K562 (cell line): ENCODE measurements at regions not wholly inside any gene's neighbourhood (a gene's known extent, or its start where the extent isn't known, plus 50 kb on each side); places are given as distances from the start of the nearest gene placed in this dataset.

Experiments used
- ATAC-seq: fragments of 200-7000 bp; cut with Tn5 transposase; 3 replicates; pipeline ENCODE4 v1.9.1; 2020; ENCODE audit warnings: moderate library complexity
- BruUV-seq: library from RNA; stranded (reverse); fragments of 400-500 nt; replicated peaks from 2 replicates; lab custom pipeline; 2021; lab: Mats Ljungman, UMichigan
- CTCF ChIA-PET: fragments of 300-600 bp; formaldehyde crosslinking; extraction: SDS; loops from one replicate; lab custom pipeline; 2021; ENCODE audit warnings: low intra/inter-chr PET ratio; lab: Yijun Ruan, JAX
- POLR2A ChIA-PET: fragments of 300-600, 350-650 bp; sonication (Branson Sonifier 250); formaldehyde crosslinking; extraction: SDS; loops from one replicate; lab custom pipeline; 2021; ENCODE audit warnings: antibody characterized with exemption, inconsistent platforms; lab: Yijun Ruan, JAX
- DNase-seq, 4 experiments: peaks; one replicate each; pipeline versions ENCODE4 v3.0.0 to v3.0.0-alpha.2; 2011 to 2018; ENCODE audit warnings: low spot score in 3 of 4, mixed read lengths in 3 of 4; ENCODE audit errors: extremely low read depth in 1 of 4
- FAIRE-seq: peaks from 2 replicates; lab custom pipeline; 2011; peaks lifted over from hg19 to GRCh38; lab: Jason Lieb, UNC
- H2AFZ ChIP-seq: 2 replicates; pipeline ENCODE4 v1.6.0; 2011; ENCODE audit warnings: low read depth, low read length, control low read depth, inconsistent platforms
- H3K27ac ChIP-seq: fragments of 200-600 bp; 3 replicates; pipeline ENCODE4 v1.8.0; 2011; ENCODE audit warnings: low read depth, mild to moderate bottlenecking, control low read depth, inconsistent platforms, low read length, moderate library complexity, mixed read lengths; ENCODE audit errors: extremely low read depth
- H3K27me3 ChIP-seq, 2 experiments: fragments of 300-600 bp in 1 of 2; 2 replicates in 1 of 2; 3 replicates in 1 of 2; pipeline versions ENCODE4 v1.6.0 to v1.8.0; 2011; ENCODE audit warnings: inconsistent platforms in 2 of 2, low read length in 2 of 2, mild to moderate bottlenecking in 1 of 2, mixed read lengths in 1 of 2, moderate library complexity in 1 of 2; ENCODE audit not compliant: control insufficient read depth in 2 of 2, insufficient read depth in 2 of 2
- H3K36me3 ChIP-seq: fragments of 300-600 bp; 3 replicates; pipeline ENCODE4 v1.8.0; 2011; ENCODE audit warnings: mild to moderate bottlenecking, low read length, inconsistent platforms; ENCODE audit not compliant: control insufficient read depth, insufficient read depth
- H3K4me1 ChIP-seq, 2 experiments: fragments of 200-600 bp in 1 of 2; replicated peaks in 1 of 2; 2 replicates in 1 of 2; 3 replicates in 1 of 2; pipeline versions ENCODE4 v1.5.1 to v1.8.0; 2011; ENCODE audit warnings: inconsistent platforms in 2 of 2, low read length in 2 of 2, mild to moderate bottlenecking in 1 of 2, mixed read lengths in 1 of 2, moderate library complexity in 1 of 2; ENCODE audit not compliant: control insufficient read depth in 2 of 2, insufficient read depth in 2 of 2
- H3K4me2 ChIP-seq: 2 replicates; pipeline ENCODE4 v1.6.1; 2011; ENCODE audit warnings: low read length, control low read depth, inconsistent platforms, mixed read lengths; ENCODE audit not compliant: insufficient read depth
- H3K4me3 ChIP-seq: fragments of 200-600 bp; sonication (generic), shearing (Covaris generic); 2 replicates; pipeline ENCODE4 v1.5.1; 2016; ENCODE audit warnings: control low read depth, inconsistent platforms
- H3K79me2 ChIP-seq: fragments of 200-600 bp; 3 replicates; pipeline ENCODE4 v1.8.0; 2011; ENCODE audit warnings: low read length, inconsistent platforms; ENCODE audit not compliant: control insufficient read depth, insufficient read depth
- H3K9ac ChIP-seq, 2 experiments: 2 replicates each; pipeline versions ENCODE4 v1.6.0 to v1.6.1; 2011; ENCODE audit warnings: low read depth in 2 of 2, low read length in 2 of 2, control low read depth in 1 of 2, inconsistent platforms in 1 of 2, mild to moderate bottlenecking in 1 of 2, mixed read lengths in 1 of 2; ENCODE audit not compliant: insufficient read depth in 1 of 2
- H3K9me1 ChIP-seq: one replicate; pipeline ENCODE4 v1.6.0; 2011; ENCODE audit warnings: inconsistent platforms, mild to moderate bottlenecking, low read length, moderate library complexity; ENCODE audit not compliant: control insufficient read depth, insufficient read depth
- H3K9me3 ChIP-seq: replicated peaks from 2 replicates; pipeline ENCODE4 v1.5.1; 2011; ENCODE audit warnings: low read depth, low read length, inconsistent platforms; ENCODE audit not compliant: control insufficient read depth, insufficient read depth
- H4K20me1 ChIP-seq: replicated peaks from 2 replicates; pipeline ENCODE4 v1.6.1; 2011; ENCODE audit warnings: low read length, inconsistent platforms, mixed read lengths; ENCODE audit not compliant: control insufficient read depth, insufficient read depth
- BMI1 ChIP-seq: fragments of 150-350 bp; IDR thresholded peaks from 2 replicates; pipeline ENCODE4 v1.6.1; 2014; ENCODE audit warnings: low read length
- CTBP1 ChIP-seq: fragments of 450-650 bp; IDR thresholded peaks from 2 replicates; pipeline ENCODE4 v1.6.1; 2016; ENCODE audit warnings: borderline replicate concordance
- EGR1 ChIP-seq: fragments of 450-650 bp; conservative IDR thresholded peaks from 2 replicates; pipeline ENCODE4 v1.6.1; 2017; ENCODE audit warnings: mild to moderate bottlenecking
- ESRRA ChIP-seq: fragments of 450-650 bp; IDR thresholded peaks from 2 replicates; pipeline ENCODE4 v1.6.1; 2014; ENCODE audit warnings: low read depth, mild to moderate bottlenecking, moderate library complexity, borderline replicate concordance
- NCOA1 ChIP-seq: fragments of 450-650 bp; IDR thresholded peaks from 2 replicates; pipeline ENCODE4 v1.6.1; 2016; ENCODE audit warnings: low read depth
- NUFIP1 ChIP-seq: fragments of 450-650 bp; IDR thresholded peaks from 2 replicates; pipeline ENCODE4 v1.6.1; 2018; ENCODE audit not compliant: partially characterized antibody
- PCBP1 ChIP-seq: fragments of 200-400 bp; formaldehyde crosslinking; IDR thresholded peaks from 2 replicates; pipeline ENCODE4 v1.6.1; 2018; ENCODE audit warnings: mild to moderate bottlenecking, low read depth, low read length; ENCODE audit not compliant: poor library complexity, severe bottlenecking
- RAD51 ChIP-seq: fragments of 450-650 bp; IDR thresholded peaks from 2 replicates; pipeline ENCODE4 v1.7.1; 2016; ENCODE audit warnings: low read depth, mild to moderate bottlenecking, borderline replicate concordance
- SP1 ChIP-seq: sonication (generic); formaldehyde crosslinking; IDR thresholded peaks from 2 replicates; pipeline ENCODE4 v1.8.1; 2022; ENCODE audit warnings: mild to moderate bottlenecking, missing genetic modification reagents
- TCF15 ChIP-seq: fragments of 250-450 bp; sonication (Bioruptor Pico); IDR thresholded peaks from 2 replicates; pipeline ENCODE4 v1.8.0; 2022; ENCODE audit warnings: moderate library complexity, mild to moderate bottlenecking, inconsistent platforms
- TRIM28 ChIP-seq: fragments of 450-650 bp; IDR thresholded peaks from 2 replicates; pipeline ENCODE4 v1.6.1; 2017
- ZBED1 ChIP-seq: IDR thresholded peaks from 2 replicates; pipeline ENCODE4 v1.6.1; 2014
- ZNF586 ChIP-seq: fragments of 450-650 bp; formaldehyde crosslinking; conservative IDR thresholded peaks from 2 replicates; pipeline ENCODE4 v1.4.0; 2020; ENCODE audit warnings: mild to moderate bottlenecking, moderate library complexity
- WGBS: fragments of 100-300 bp; shearing (Covaris generic); methylation state at CpG from one replicate; pipeline ENCODE4 v1.1.6; 2016; ENCODE audit warnings: low coverage, mixed read lengths; ENCODE audit not compliant: insufficient coverage; ENCODE audit errors: missing lambda C conversion rate; 5-methylcytosine and 5-hydroxymethylcytosine counted together
- in situ Hi-C: fragments of 300-500 bp; cut with MboI; formaldehyde crosslinking; loops from 4 replicates; pipeline ENCODE4 v1.15.0; 2018; ENCODE audit warnings: inconsistent platforms, mixed read lengths
- intact Hi-C: fragments of 100-400 bp; cut with micrococcal nuclease; formaldehyde crosslinking; loops from 2 replicates; pipeline ENCODE4 v1.14.2; 2022

GRCh38 chr22:48553694-48554308 is 1273.9 kb downstream of the BRD1 start:
- CTCF ChIA-PET: no interaction called here
- no peaks in the 10 kb centered on the region; a peak in 1 of 5 replicates for H3K27me3 ChIP-seq
- intact Hi-C loops (no loop called here), in situ Hi-C loops (no loop called here)
- BruUV-seq: no TSS peak
- no peak for ATAC-seq
- no peak overlapping the region for H2AFZ ChIP-seq
- H4K20me1 ChIP-seq: no peaks in the 10 kb centered on the region
- POLR2A ChIA-PET: interaction anchor here (0.6 kb wide), 1 partner anchor 58 kb away, joined by 3 read pairs; no protein-coding TSS in a partner anchor
- no peaks in the 10 kb centered on the region for H3K36me3 ChIP-seq
- H3K4me1 ChIP-seq: no peaks in the 10 kb centered on the region
- no peak for FAIRE-seq
- no peak for DNase-seq
- no peak overlapping the region for H3K9ac ChIP-seq
- H3K27ac ChIP-seq: no peak overlapping the region
- no peak overlapping the region for H3K4me3 ChIP-seq
- under 1% methylated on average over 16 of the region's 22 CpGs for WGBS
- H3K9me1 ChIP-seq: no peaks in the 10 kb centered on the region
- H3K9me3 ChIP-seq: no peaks in the 10 kb centered on the region
- TF ChIP-seq ESRRA (no peak), SP1 (CRISPR knock-in tag) (no peak), RAD51 (no peak), ZNF586 (no peak), ZBED1 (no peak), TCF15 (CRISPR knock-in tag) (no peak), PCBP1 (no peak), NUFIP1 (no peak), CTBP1 (no peak), EGR1 (no peak), NCOA1 (no peak), TRIM28 (no peak), BMI1 (no peak)
- no peaks in the 10 kb centered on the region for H3K79me2 ChIP-seq
- H3K4me2 ChIP-seq: no peak overlapping the region
